ENCODE measurements at regions not wholly inside any gene's neighbourhood (a gene's known extent, or its start where the extent isn't known, plus 50 kb on each side); places are given as distances from the start of the nearest gene placed in this dataset.

DNA sequence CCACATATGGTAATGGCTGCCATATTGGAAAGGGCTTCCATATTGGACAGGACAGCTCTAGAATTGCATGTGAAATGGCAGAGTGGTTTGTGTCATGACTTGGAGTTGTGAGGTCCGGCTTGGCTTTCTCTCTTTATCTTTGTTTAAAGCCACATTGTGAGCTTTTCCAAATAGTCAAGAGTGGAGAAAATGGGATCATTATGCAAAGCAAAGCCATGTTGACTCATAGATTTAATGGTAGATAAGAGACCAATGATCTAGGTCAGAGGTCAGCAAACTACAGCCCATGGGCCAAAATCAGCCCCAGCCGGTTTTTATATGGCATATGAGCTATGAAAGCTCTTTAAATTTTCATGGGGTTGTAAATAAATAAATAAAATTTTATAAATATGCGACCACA, 449.1 kb downstream of the BCL11B start:
- Histone ChIP-seq H3K9me3 (ENCODE audit: severe bottlenecking) (peaks cover 2% of the 10 kb centered on the region), H3K36me3 (no peaks in the 10 kb centered on the region), H3K27ac (no peak overlapping the region), H3K4me3 (ENCODE audit: low read depth, low read length) (no peak overlapping the region), H3K27me3 (ENCODE audit: insufficient read depth, low read depth, severe bottlenecking) (peaks cover 79% of the 10 kb centered on the region)
- no peak for DNase-seq
- TF ChIP-seq, protein P1, sequence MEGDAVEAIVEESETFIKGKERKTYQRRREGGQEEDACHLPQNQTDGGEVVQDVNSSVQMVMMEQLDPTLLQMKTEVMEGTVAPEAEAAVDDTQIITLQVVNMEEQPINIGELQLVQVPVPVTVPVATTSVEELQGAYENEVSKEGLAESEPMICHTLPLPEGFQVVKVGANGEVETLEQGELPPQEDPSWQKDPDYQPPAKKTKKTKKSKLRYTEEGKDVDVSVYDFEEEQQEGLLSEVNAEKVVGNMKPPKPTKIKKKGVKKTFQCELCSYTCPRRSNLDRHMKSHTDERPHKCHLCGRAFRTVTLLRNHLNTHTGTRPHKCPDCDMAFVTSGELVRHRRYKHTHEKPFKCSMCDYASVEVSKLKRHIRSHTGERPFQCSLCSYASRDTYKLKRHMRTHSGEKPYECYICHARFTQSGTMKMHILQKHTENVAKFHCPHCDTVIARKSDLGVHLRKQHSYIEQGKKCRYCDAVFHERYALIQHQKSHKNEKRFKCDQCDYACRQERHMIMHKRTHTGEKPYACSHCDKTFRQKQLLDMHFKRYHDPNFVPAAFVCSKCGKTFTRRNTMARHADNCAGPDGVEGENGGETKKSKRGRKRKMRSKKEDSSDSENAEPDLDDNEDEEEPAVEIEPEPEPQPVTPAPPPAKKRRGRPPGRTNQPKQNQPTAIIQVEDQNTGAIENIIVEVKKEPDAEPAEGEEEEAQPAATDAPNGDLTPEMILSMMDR (IDR thresholded peaks at IDR 0.05; ENCODE audit: low read depth, low read length), result no peak

DNA sequence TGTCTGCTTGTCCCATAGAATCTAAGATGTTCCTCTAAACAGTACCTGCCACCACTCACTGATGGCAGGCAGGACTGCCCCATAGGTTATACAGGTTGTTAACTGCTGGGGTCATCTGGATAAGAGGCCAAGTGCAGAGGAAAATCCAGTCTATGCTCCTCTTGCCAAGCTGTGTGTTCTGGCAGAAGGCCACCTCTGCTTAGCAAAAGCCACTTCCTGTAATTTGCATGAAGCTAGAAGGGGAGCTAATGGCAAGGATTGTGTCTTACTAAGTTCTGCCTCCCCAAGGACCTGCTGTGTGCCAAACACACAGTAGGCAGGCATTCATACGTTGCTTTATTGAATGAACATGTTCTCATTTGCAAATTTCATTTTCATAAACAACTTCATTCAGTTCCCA, 445.4 kb downstream of the BCL11B start:
- H3K36me3 ChIP-seq, result no peaks in the 10 kb centered on the region
- H3K4me3 ChIP-seq (ENCODE audit: low read depth, low read length), result no peak overlapping the region
- H3K27me3 ChIP-seq (ENCODE audit: insufficient read depth, low read depth, severe bottlenecking), result peaks cover 76% of the 10 kb centered on the region
- TF ChIP-seq, protein P1 (IDR thresholded peaks at IDR 0.05; ENCODE audit: low read depth, low read length), result no peak
- H3K9me3 ChIP-seq (ENCODE audit: severe bottlenecking), result peaks cover 2% of the 10 kb centered on the region
- DNase-seq, result no peak
- H3K27ac ChIP-seq, result no peak overlapping the region

DNA sequence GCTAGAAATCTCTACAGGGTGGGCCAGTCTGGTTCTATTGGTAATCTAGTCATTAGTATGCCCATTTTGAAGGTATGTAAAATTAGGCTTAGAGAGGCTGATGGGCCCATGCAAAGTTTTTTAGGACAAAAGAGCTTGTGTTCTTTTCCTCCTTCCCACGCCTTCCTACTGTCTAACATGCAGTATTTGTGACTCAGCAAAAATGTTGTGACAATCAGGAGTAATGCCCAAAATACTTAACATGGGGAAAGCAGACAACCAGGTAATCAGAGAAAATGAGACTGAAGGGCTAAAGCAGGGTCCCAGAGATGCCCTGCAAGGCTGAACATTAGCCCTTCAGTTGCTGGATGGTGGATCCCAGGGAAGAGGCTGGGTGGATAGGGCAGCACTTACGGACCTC, 437.9 kb downstream of the BCL11B start:
- DNase-seq, result no peak
- Histone ChIP-seq H3K9me3 (ENCODE audit: severe bottlenecking) (peaks cover 3% of the 10 kb centered on the region), H3K36me3 (no peaks in the 10 kb centered on the region), H3K27ac (no peak overlapping the region), H3K27me3 (ENCODE audit: insufficient read depth, low read depth, severe bottlenecking) (peaks cover 58% of the 10 kb centered on the region), H3K4me3 (ENCODE audit: low read depth, low read length) (no peak overlapping the region)
- TF ChIP-seq, protein P1 (IDR thresholded peaks at IDR 0.05; ENCODE audit: low read depth, low read length), result no peak

DNA sequence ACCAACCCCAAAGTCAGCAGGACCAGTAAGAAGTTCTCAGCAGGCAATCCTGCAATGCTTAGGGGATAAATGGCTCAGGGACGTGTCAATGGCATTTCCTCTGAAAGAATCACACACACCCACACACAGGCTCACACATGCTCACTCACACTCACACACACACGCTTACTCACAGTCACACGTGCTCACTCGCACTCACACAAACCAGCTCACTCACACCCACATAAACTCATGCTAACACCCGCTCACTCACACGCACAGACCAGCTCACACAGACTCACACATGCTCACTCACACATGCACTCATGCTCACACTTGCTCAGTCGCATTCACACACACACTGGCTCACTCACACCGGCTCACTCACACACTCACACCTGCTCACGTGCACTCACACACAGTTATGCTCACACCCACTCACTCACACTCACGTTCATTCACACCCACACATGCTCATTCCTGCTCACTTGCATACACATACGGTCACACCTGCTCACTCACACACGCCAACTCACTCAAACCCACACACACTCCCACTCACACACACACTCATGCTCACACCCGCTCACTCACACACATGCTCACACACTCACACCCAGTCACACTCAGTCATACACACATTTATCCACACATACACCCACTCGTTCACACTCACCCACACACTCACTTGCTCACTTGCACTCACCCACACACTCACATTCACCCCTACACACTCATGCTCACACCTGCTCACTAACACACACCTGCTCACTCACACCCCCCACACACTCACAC, 436.8 kb downstream of the BCL11B start:
- DNase-seq, result no peak
- TF ChIP-seq, protein P1 (IDR thresholded peaks at IDR 0.05; ENCODE audit: low read depth, low read length), result no peak
- Histone ChIP-seq H3K27ac (no peak overlapping the region), H3K4me3 (ENCODE audit: low read depth, low read length) (no peak overlapping the region), H3K9me3 (ENCODE audit: severe bottlenecking) (peaks cover 3% of the 10 kb centered on the region), H3K27me3 (ENCODE audit: insufficient read depth, low read depth, severe bottlenecking) (peaks cover 59% of the 10 kb centered on the region), H3K36me3 (no peaks in the 10 kb centered on the region)

DNA sequence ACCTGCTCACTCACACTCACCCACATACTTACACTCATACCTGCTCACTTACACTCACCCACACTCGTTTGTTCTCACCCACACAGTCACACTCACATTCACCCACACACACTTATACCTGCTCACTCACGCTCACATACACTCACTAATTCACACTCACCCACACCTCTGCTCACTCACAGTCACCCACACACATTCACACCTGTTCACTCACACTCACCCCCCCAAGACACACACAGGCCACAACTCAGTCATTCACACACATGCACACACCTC, 436.2 kb downstream of the BCL11B start:
- Histone ChIP-seq H3K36me3 (no peaks in the 10 kb centered on the region), H3K9me3 (ENCODE audit: severe bottlenecking) (peaks cover 3% of the 10 kb centered on the region), H3K27ac (no peak overlapping the region), H3K4me3 (ENCODE audit: low read depth, low read length) (no peak overlapping the region), H3K27me3 (ENCODE audit: insufficient read depth, low read depth, severe bottlenecking) (peaks cover 57% of the 10 kb centered on the region)
- TF ChIP-seq, protein P1 (IDR thresholded peaks at IDR 0.05; ENCODE audit: low read depth, low read length), result no peak
- DNase-seq, result no peak

DNA sequence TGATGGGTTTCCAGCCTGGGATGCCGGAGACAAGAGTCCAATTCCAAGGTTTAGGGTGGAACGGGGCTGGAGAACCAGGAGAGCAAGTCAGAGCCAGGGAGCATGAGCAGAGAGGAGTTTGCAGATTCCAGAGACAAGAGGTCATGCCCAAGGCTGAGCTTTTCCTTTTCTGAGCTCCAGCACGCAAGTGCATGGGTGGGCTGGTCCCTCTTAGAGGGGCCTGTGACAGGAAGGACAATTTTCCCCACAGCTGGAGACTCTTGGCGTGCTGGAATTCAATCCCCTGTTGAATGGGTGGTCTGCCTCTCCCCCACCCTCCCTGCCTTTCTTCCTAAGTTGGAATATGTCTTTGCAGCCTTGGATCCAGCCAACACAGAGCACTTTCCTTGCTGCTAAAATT, 431.9 kb downstream of the BCL11B start:
- TF ChIP-seq, protein P1 (IDR thresholded peaks at IDR 0.05; ENCODE audit: low read depth, low read length), result no peak
- DNase-seq, result no peak
- Histone ChIP-seq H3K4me3 (ENCODE audit: low read depth, low read length) (no peak overlapping the region), H3K27me3 (ENCODE audit: insufficient read depth, low read depth, severe bottlenecking) (peaks cover 66% of the 10 kb centered on the region), H3K36me3 (no peaks in the 10 kb centered on the region), H3K9me3 (ENCODE audit: severe bottlenecking) (peaks cover 3% of the 10 kb centered on the region), H3K27ac (no peak overlapping the region)
